Mesendoderm (in vitro differentiated cells): ENCODE measurements at regions not wholly inside any gene's neighbourhood (a gene's known extent, or its start where the extent isn't known, plus 50 kb on each side); places are given as distances from the start of the nearest gene placed in this dataset.
A peak's percentile ranks its signal among the peaks of the same experiment; 100 is the strongest.
"Not testable (repeated sequence)": the region's sequence is repeated elsewhere in the genome, so short reads cannot be mapped to it uniquely, and the experiment has no call there.

Source experiments
- DNase-seq: peaks from one replicate; pipeline ENCODE4 v3.0.0; 2013
- H2AK5ac ChIP-seq: 2 replicates; pipeline ENCODE4 v1.6.1; 2013; ENCODE audit warnings: low read length, inconsistent platforms
- H2BK120ac ChIP-seq: 2 replicates; pipeline ENCODE4 v1.6.1; 2013; ENCODE audit warnings: low read depth, mild to moderate bottlenecking, low read length, moderate library complexity, mixed read lengths
- H2BK15ac ChIP-seq: replicated peaks from 2 replicates; pipeline ENCODE4 v1.6.1; 2013; ENCODE audit warnings: low read depth, mild to moderate bottlenecking, moderate library complexity
- H2BK5ac ChIP-seq: 2 replicates; pipeline ENCODE4 v1.6.1; 2013; ENCODE audit warnings: low read length, inconsistent platforms
- H3K18ac ChIP-seq: 2 replicates; pipeline ENCODE4 v1.6.1; 2013; ENCODE audit warnings: mild to moderate bottlenecking, low read length, mixed read lengths
- H3K23ac ChIP-seq: one replicate; pipeline ENCODE4 v1.6.1; 2013; ENCODE audit warnings: low read length
- H3K27ac ChIP-seq: 2 replicates; pipeline ENCODE4 v1.5.1; 2013; ENCODE audit warnings: low read depth, mild to moderate bottlenecking, inconsistent platforms, low read length, moderate library complexity
- H3K27me3 ChIP-seq: 2 replicates; pipeline ENCODE4 v1.6.1; 2013; ENCODE audit warnings: low read length, control low read depth, mild to moderate bottlenecking, inconsistent platforms; ENCODE audit not compliant: insufficient read depth, poor library complexity
- H3K36me3 ChIP-seq: 2 replicates; pipeline ENCODE4 v1.6.1; 2013; ENCODE audit warnings: low read length, inconsistent platforms; ENCODE audit not compliant: control insufficient read depth, insufficient read depth
- H3K4ac ChIP-seq: one replicate; pipeline ENCODE4 v1.6.1; 2013; ENCODE audit warnings: low read depth, mild to moderate bottlenecking, low read length, moderate library complexity
- H3K4me1 ChIP-seq: 2 replicates; pipeline ENCODE4 v1.6.1; 2013; ENCODE audit warnings: low read depth, low read length, inconsistent platforms; ENCODE audit not compliant: control insufficient read depth
- H3K4me2 ChIP-seq: 2 replicates; pipeline ENCODE4 v1.6.1; 2013; ENCODE audit warnings: low read length
- H3K4me3 ChIP-seq: 2 replicates; pipeline ENCODE4 v1.5.1; 2013; ENCODE audit warnings: mild to moderate bottlenecking, low read length
- H3K56ac ChIP-seq: one replicate; pipeline ENCODE4 v1.6.1; 2013; ENCODE audit warnings: low read length
- H3K79me1 ChIP-seq: 2 replicates; pipeline ENCODE4 v1.6.1; 2013; ENCODE audit warnings: low read length, inconsistent platforms
- H3K79me2 ChIP-seq: 2 replicates; pipeline ENCODE4 v1.6.1; 2013; ENCODE audit warnings: mild to moderate bottlenecking, low read length; ENCODE audit not compliant: control insufficient read depth, insufficient read depth
- H3K9ac ChIP-seq: 2 replicates; pipeline ENCODE4 v1.6.1; 2013; ENCODE audit warnings: low read length, inconsistent platforms
- H4K5ac ChIP-seq: one replicate; pipeline ENCODE4 v1.6.1; 2013; ENCODE audit warnings: low read length
- H4K8ac ChIP-seq: one replicate; pipeline ENCODE4 v1.6.1; 2013; ENCODE audit warnings: low read depth, mild to moderate bottlenecking, control low read depth, low read length, moderate library complexity
- WGBS: extraction: QIAGEN DNeasy Blood & Tissue Kit; methylation state at CpG from one replicate; pipeline ENCODE4 v1.1.7; 2013; ENCODE audit warnings: low lambda C conversion rate, missing lambda C conversion rate; ENCODE audit not compliant: insufficient coverage; ENCODE audit errors: extremely low coverage; 5-methylcytosine and 5-hydroxymethylcytosine counted together

- Histone ChIP-seq H3K56ac (no peak overlapping the region), H3K79me2 (no peaks in the 10 kb centered on the region), H3K36me3 (no peaks in the 10 kb centered on the region), H4K5ac (no peak overlapping the region), H3K4me3 (no peak overlapping the region), H3K23ac (no peak overlapping the region), H3K4me2 (no peak overlapping the region), H3K4ac (no peak overlapping the region), H3K18ac (no peak overlapping the region), H3K4me1 (peaks cover 2% of the 10 kb centered on the region), H3K9ac (no peak overlapping the region), H4K8ac (no peak overlapping the region), H3K27me3 (no peaks in the 10 kb centered on the region), H2BK5ac (no peak overlapping the region), H3K79me1 (no peaks in the 10 kb centered on the region), H2BK120ac (no peak overlapping the region), H2BK15ac (no peak overlapping the region), H3K27ac (no peak overlapping the region), H2AK5ac (no peak overlapping the region)
- DNase-seq, result no peak
Observed at GRCh38 chr1:221601166-221601565, 140.7 kb downstream of the DUSP10 start.

GRCh38 chr1:221602830-221603229, 139.1 kb downstream of the DUSP10 start:
- H3K9ac ChIP-seq, result no peak overlapping the region
- no peaks in the 10 kb centered on the region for H3K79me2 ChIP-seq
- H2BK120ac ChIP-seq, result no peak overlapping the region
- no peak overlapping the region for H3K4ac ChIP-seq
- no peak overlapping the region for H3K23ac ChIP-seq
- DNase-seq, result no peak
- no peaks in the 10 kb centered on the region for H3K36me3 ChIP-seq
- no peak overlapping the region for H3K4me2 ChIP-seq
- no peak overlapping the region for H2AK5ac ChIP-seq
- no peak overlapping the region for H2BK5ac ChIP-seq
- H3K56ac ChIP-seq, result no peak overlapping the region
- no CpG with 5 or more reads among the region's 2 CpGs for WGBS
- no peak overlapping the region for H2BK15ac ChIP-seq
- H4K8ac ChIP-seq, result no peak overlapping the region
- H4K5ac ChIP-seq, result no peak overlapping the region
- H3K4me3 ChIP-seq, result no peak overlapping the region
- H3K79me1 ChIP-seq, result no peaks in the 10 kb centered on the region
- peaks cover 2% of the 10 kb centered on the region for H3K4me1 ChIP-seq
- no peak overlapping the region for H3K27ac ChIP-seq
- no peaks in the 10 kb centered on the region for H3K27me3 ChIP-seq
- no peak overlapping the region for H3K18ac ChIP-seq

- DNase-seq, H2BK5ac ChIP-seq, H3K9ac ChIP-seq, H3K4me1 ChIP-seq, H3K27ac ChIP-seq, H3K79me1 ChIP-seq, H3K18ac ChIP-seq, H4K8ac ChIP-seq, H2BK120ac ChIP-seq, H4K5ac ChIP-seq, H2BK15ac ChIP-seq, H3K4me3 ChIP-seq, H3K23ac ChIP-seq, H3K79me2 ChIP-seq, H3K56ac ChIP-seq, H3K36me3 ChIP-seq, H3K27me3 ChIP-seq, H3K4ac ChIP-seq, H3K4me2 ChIP-seq, H2AK5ac ChIP-seq: not testable (repeated sequence)
Observed at GRCh38 chr1:221604390-221604789, 137.5 kb downstream of the DUSP10 start.

GRCh38 chr1:221604948-221605347, 136.9 kb downstream of the DUSP10 start:
- Histone ChIP-seq H2BK120ac (no peak overlapping the region), H3K79me2 (no peaks in the 10 kb centered on the region), H3K27ac (no peak overlapping the region), H3K18ac (no peak overlapping the region), H3K4me2 (no peak overlapping the region), H4K5ac (no peak overlapping the region), H3K56ac (no peak overlapping the region), H3K4ac (no peak overlapping the region), H2AK5ac (no peak overlapping the region), H4K8ac (no peak overlapping the region), H3K23ac (no peak overlapping the region), H3K4me1 (peaks cover 2% of the 10 kb centered on the region), H2BK15ac (no peak overlapping the region), H3K79me1 (no peaks in the 10 kb centered on the region), H3K27me3 (no peaks in the 10 kb centered on the region), H3K36me3 (no peaks in the 10 kb centered on the region), H3K9ac (no peak overlapping the region), H2BK5ac (no peak overlapping the region), H3K4me3 (no peak overlapping the region)
- DNase-seq, result no peak

DNA sequence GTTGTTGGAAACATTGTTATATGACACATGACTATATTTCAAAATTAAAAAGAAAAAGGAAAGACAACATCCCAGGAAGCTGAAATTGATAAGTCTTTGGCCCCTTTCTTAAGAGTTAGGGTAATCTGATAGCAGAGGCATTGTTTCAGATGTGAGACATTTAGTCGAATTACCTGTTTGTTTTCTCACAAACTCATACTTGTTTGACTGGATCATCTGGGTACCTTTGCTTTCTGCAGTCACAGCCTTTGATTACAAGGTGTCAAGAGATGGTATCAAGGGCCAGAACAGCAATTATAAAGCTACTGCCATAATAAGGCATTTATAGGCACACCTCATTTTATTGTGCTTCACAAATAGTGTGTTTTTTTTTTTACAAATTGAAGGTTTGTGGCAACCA, 136.3 kb downstream of the DUSP10 start:
- H2AK5ac ChIP-seq, result no peak overlapping the region
- H3K36me3 ChIP-seq, result no peaks in the 10 kb centered on the region
- no peaks in the 10 kb centered on the region for H3K79me2 ChIP-seq
- no peak overlapping the region for H3K4me3 ChIP-seq
- no peaks in the 10 kb centered on the region for H3K79me1 ChIP-seq
- H2BK15ac ChIP-seq, result no peak overlapping the region
- no peak overlapping the region for H4K8ac ChIP-seq
- peak; percentile 38 for DNase-seq
- peaks cover 2% of the 10 kb centered on the region for H3K4me1 ChIP-seq
- H3K9ac ChIP-seq, result no peak overlapping the region
- no peak overlapping the region for H2BK120ac ChIP-seq
- H3K27ac ChIP-seq, result no peak overlapping the region
- no peak overlapping the region for H3K56ac ChIP-seq
- H2BK5ac ChIP-seq, result no peak overlapping the region
- H3K27me3 ChIP-seq, result no peaks in the 10 kb centered on the region
- no peak overlapping the region for H3K18ac ChIP-seq
- H4K5ac ChIP-seq, result no peak overlapping the region
- no peak overlapping the region for H3K4me2 ChIP-seq
- WGBS, result no CpG with 5 or more reads among the region's 1 CpG
- no peak overlapping the region for H3K4ac ChIP-seq
- H3K23ac ChIP-seq, result no peak overlapping the region

- Histone ChIP-seq H4K8ac (no peak overlapping the region), H3K9ac (no peak overlapping the region), H3K56ac (no peak overlapping the region), H3K4ac (peak overlapping the region; percentile 12), H3K36me3 (no peaks in the 10 kb centered on the region), H3K27ac (no peak overlapping the region), H3K18ac (peak overlapping the region; percentile 51), H3K27me3 (no peaks in the 10 kb centered on the region), H2BK15ac (no peak overlapping the region), H3K79me1 (no peaks in the 10 kb centered on the region), H3K23ac (no peak overlapping the region), H3K4me3 (no peak overlapping the region), H2AK5ac (no peak overlapping the region), H3K4me2 (no peak overlapping the region), H2BK120ac (no peak overlapping the region), H4K5ac (no peak overlapping the region), H3K4me1 (peaks cover 2% of the 10 kb centered on the region), H2BK5ac (no peak overlapping the region), H3K79me2 (no peaks in the 10 kb centered on the region)
- no peak for DNase-seq
- no CpG with 5 or more reads among the region's 4 CpGs for whole genome bisulfite sequencing
Observed at GRCh38 chr1:221606256-221606655, 135.6 kb downstream of the DUSP10 start.
